ENCODE measurements at regions not wholly inside any gene's neighbourhood (a gene's known extent, or its start where the extent isn't known, plus 50 kb on each side); places are given as distances from the start of the nearest gene placed in this dataset.

DNA sequence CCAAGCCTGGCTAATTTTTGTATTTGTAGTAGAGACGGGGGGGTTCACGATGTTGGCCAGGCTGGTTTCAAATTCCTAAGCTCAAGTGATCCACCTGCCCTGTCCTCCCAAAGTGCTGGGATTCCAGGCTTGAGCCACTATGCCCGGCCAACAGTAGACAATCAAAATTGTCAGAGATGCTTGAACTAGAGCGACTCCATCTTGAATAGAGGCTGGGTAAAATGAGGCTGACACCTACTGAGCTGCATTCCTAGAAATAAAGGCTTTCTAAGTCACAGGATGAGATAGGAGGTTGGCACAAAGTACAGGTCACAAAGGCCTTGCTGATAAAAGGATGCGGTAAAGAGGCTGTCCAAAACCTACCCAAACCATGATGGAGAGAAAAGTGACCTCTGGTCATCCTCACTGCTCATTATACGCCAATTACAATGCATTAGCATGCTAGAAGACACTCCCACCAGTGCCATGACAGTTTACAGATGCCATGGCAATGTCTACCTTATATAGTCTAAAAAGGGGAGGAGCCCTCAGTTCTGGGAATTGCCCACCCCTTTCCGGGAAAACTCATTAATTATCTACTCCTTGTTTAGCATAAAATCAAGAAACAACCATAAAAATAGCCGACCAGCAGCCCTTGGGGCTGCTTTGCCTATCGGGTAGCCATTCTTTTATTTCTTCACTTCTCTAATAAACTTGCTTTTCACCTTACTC is 134.5 kb downstream of the BAMBI start (continued):
- TF ChIP-seq ZBTB43 (CRISPR knock-in tag; IDR thresholded peaks at IDR 0.05) (no peak), MCM2 (IDR thresholded peaks at IDR 0.05; ENCODE audit: low read depth) (no peak), JUND (IDR thresholded peaks at IDR 0.05; ENCODE audit: borderline replicate concordance, low read depth, low read length) (no peak), JUND (tag; IDR thresholded peaks at IDR 0.05; ENCODE audit: borderline replicate concordance, low read depth, low read length) (peak; percentile 41; the same call in 1 of the 3 replicates), ETS2 (tag; IDR thresholded peaks at IDR 0.05; ENCODE audit: borderline replicate concordance, poor library complexity, severe bottlenecking) (peak; percentile 87), ZNF696 (CRISPR knock-in tag; conservative IDR thresholded peaks at IDR 0.05) (no peak), NCOA2 (IDR thresholded peaks at IDR 0.05; ENCODE audit: partially characterized antibody in 2 of 2) (no peak), SAFB (IDR thresholded peaks at IDR 0.05; ENCODE audit: borderline replicate concordance, low read depth, low read length) (no peak), ZNF639 (CRISPR knock-in tag; conservative IDR thresholded peaks at IDR 0.05 in 1 of 2, IDR thresholded peaks at IDR 0.05 in 1 of 2) (peak in 1 of 2 experiments; percentile 89; a peak in 2 of 4 replicates), NFXL1 (CRISPR knock-in tag; IDR thresholded peaks at IDR 0.05) (peak; percentile 88), TFAP4 (CRISPR knock-in tag; IDR thresholded peaks at IDR 0.05; ENCODE audit: borderline replicate concordance) (0 out of 2 replicates have a peak, but pooled peaks have one; percentile 9), XRCC3 (IDR thresholded peaks at IDR 0.05) (no peak), ZBTB12 (CRISPR knock-in tag; IDR thresholded peaks at IDR 0.05) (peak; percentile 73), FOSL1 (tag; conservative IDR thresholded peaks at IDR 0.05) (peak; percentile 47), RFX1 (IDR thresholded peaks at IDR 0.05) (peak; percentile 89), ZKSCAN3 (CRISPR knock-in tag; IDR thresholded peaks at IDR 0.05) (0 out of 2 replicates have a peak, but pooled peaks have one; percentile 17), MECOM (CRISPR knock-in tag; IDR thresholded peaks at IDR 0.05) (peak; percentile 93), THRB (CRISPR knock-in tag; conservative IDR thresholded peaks at IDR 0.05) (peak; percentile 92), HNRNPUL1 (IDR thresholded peaks at IDR 0.05; ENCODE audit: low read length) (no peak), NR3C1 (CRISPR knock-in tag; IDR thresholded peaks at IDR 0.05) (no peak), MEIS2 (IDR thresholded peaks at IDR 0.05; ENCODE audit: partially characterized antibody) (peak; percentile 56), ILK (tag; IDR thresholded peaks at IDR 0.05; ENCODE audit: borderline replicate concordance, low read depth) (peak; percentile 84; the same call in 1 of the 2 replicates)
